ENCODE measurements at regions not wholly inside any gene's neighbourhood (a gene's known extent, or its start where the extent isn't known, plus 50 kb on each side); places are given as distances from the start of the nearest gene placed in this dataset.

DNA sequence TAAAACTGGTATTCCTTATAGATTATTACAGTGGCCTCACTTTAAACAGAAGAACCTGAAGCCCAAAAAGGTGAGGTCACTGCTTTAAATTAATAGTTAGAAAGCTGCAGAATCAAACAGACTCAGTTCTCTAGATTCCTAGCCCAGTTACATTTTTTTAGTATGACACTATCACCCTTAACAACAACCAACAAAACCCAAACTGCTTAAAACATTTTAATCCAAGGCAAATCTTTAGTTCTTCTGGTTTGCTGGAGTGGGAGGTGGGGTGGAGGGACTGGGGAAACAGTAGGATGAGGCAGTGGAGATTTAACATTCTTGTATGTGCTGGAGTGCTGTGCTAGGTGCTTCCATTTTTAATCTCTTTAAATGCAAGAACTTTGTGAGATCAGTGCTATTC, 631.6 kb upstream of the KCNMB2 start:
- TF ChIP-seq, protein P1, sequence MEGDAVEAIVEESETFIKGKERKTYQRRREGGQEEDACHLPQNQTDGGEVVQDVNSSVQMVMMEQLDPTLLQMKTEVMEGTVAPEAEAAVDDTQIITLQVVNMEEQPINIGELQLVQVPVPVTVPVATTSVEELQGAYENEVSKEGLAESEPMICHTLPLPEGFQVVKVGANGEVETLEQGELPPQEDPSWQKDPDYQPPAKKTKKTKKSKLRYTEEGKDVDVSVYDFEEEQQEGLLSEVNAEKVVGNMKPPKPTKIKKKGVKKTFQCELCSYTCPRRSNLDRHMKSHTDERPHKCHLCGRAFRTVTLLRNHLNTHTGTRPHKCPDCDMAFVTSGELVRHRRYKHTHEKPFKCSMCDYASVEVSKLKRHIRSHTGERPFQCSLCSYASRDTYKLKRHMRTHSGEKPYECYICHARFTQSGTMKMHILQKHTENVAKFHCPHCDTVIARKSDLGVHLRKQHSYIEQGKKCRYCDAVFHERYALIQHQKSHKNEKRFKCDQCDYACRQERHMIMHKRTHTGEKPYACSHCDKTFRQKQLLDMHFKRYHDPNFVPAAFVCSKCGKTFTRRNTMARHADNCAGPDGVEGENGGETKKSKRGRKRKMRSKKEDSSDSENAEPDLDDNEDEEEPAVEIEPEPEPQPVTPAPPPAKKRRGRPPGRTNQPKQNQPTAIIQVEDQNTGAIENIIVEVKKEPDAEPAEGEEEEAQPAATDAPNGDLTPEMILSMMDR (IDR thresholded peaks at IDR 0.05; ENCODE audit: low read depth, low read length): no peak
- TF ChIP-seq MYC (IDR thresholded peaks at IDR 0.05; ENCODE audit: low read depth, low read length): no peak
- TF ChIP-seq POLR2A (IDR thresholded peaks at IDR 0.05; ENCODE audit: extremely low read depth, insufficient read length): no peak
